K562 (cell line): ENCODE measurements at regions not wholly inside any gene's neighbourhood (a gene's known extent, or its start where the extent isn't known, plus 50 kb on each side); places are given as distances from the start of the nearest gene placed in this dataset.
A peak's percentile ranks its signal among the peaks of the same experiment; 100 is the strongest.

Source experiments
- GTF2A2 ChIP-seq: IDR thresholded peaks from 2 replicates; pipeline ENCODE4 v1.6.1; 2016; ENCODE audit warnings: mild to moderate bottlenecking, missing genetic modification characterization, missing compliant biosample characterization
- HNRNPLL ChIP-seq: fragments of 200-400 bp; formaldehyde crosslinking; IDR thresholded peaks from 2 replicates; pipeline ENCODE4 v1.6.1; 2017; ENCODE audit warnings: low read length, low read depth, mild to moderate bottlenecking; ENCODE audit not compliant: poor library complexity, severe bottlenecking
- KLF6 ChIP-seq: fragments of 250-450 bp; sonication (Bioruptor Pico); IDR thresholded peaks from 2 replicates; pipeline ENCODE4 v1.4.0; 2020; ENCODE audit warnings: mild to moderate bottlenecking, moderate library complexity, borderline replicate concordance
- MYBL2 ChIP-seq, 2 experiments: fragments of 450-650 bp in 1 of 2; sonication (generic) in 1 of 2; formaldehyde crosslinking in 1 of 2; IDR thresholded peaks; 2 replicates each; pipeline versions ENCODE4 v1.6.1 to v1.8.1; 2017 to 2022; ENCODE audit warnings: borderline replicate concordance in 1 of 2, inconsistent platforms in 1 of 2, low read depth in 1 of 2, mild to moderate bottlenecking in 1 of 2, missing genetic modification reagents in 1 of 2, moderate library complexity in 1 of 2
- NR2F6 ChIP-seq: fragments of 450-650 bp; formaldehyde crosslinking; IDR thresholded peaks from 2 replicates; pipeline ENCODE4 v1.4.0; 2020; ENCODE audit warnings: mild to moderate bottlenecking
- PHF20 ChIP-seq: fragments of 450-650 bp; IDR thresholded peaks from 2 replicates; pipeline ENCODE4 v1.6.1; 2018; ENCODE audit not compliant: partially characterized antibody
- PHF8 ChIP-seq: fragments of 200-600 bp; sonication (generic); IDR thresholded peaks from 2 replicates; pipeline ENCODE4 v1.6.1; 2012; ENCODE audit warnings: mixed run types, mild to moderate bottlenecking, inconsistent platforms, low read length, moderate library complexity, borderline replicate concordance
- PHTF2 ChIP-seq: fragments of 250-450 bp; sonication (Bioruptor Pico); IDR thresholded peaks from 2 replicates; pipeline ENCODE4 v1.5.0; 2021; ENCODE audit warnings: mild to moderate bottlenecking
- SMAD3 ChIP-seq: fragments of 450-650 bp; formaldehyde crosslinking; conservative IDR thresholded peaks from 2 replicates; pipeline ENCODE4 v1.4.0; 2020; ENCODE audit warnings: mild to moderate bottlenecking
- SRSF9 ChIP-seq: fragments of 200-400 bp; formaldehyde crosslinking; IDR thresholded peaks from 2 replicates; pipeline ENCODE4 v1.6.1; 2017; ENCODE audit warnings: low read depth, low read length, borderline replicate concordance
- TEAD2 ChIP-seq: fragments of 450-650 bp; IDR thresholded peaks from 2 replicates; pipeline ENCODE4 v1.6.1; 2016; ENCODE audit warnings: missing genetic modification characterization, control low read depth, missing compliant biosample characterization
- ZC3H4 ChIP-seq: sonication (generic); formaldehyde crosslinking; IDR thresholded peaks from 2 replicates; pipeline ENCODE4 v1.9.0; 2021; ENCODE audit warnings: missing genetic modification reagents, borderline replicate concordance
- ZNF263 ChIP-seq: sonication (generic); formaldehyde crosslinking; IDR thresholded peaks from 2 replicates; pipeline ENCODE4 v1.8.0; 2022; ENCODE audit warnings: mild to moderate bottlenecking, missing genetic modification reagents, borderline replicate concordance
- ZNF282 ChIP-seq: sonication (generic); formaldehyde crosslinking; IDR thresholded peaks from 2 replicates; pipeline ENCODE4 v1.8.1; 2023; ENCODE audit warnings: missing genetic modification reagents
- ZNF696 ChIP-seq: fragments of 250-450 bp; sonication (Bioruptor Pico); conservative IDR thresholded peaks from 2 replicates; pipeline ENCODE4 v1.4.0; 2020; ENCODE audit warnings: mild to moderate bottlenecking, moderate library complexity
- TF ChIP-seq, protein P1 (sequence below), 2 experiments: fragments of 200-800 bp in 1 of 2; sonication (Bioruptor generic) in 1 of 2; sonication (generic) in 1 of 2; formaldehyde crosslinking in 1 of 2; IDR thresholded peaks in 1 of 2; conservative IDR thresholded peaks in 1 of 2; 2 replicates each; pipeline versions ENCODE4 v1.5.0 to v1.6.1; 2016 to 2020; ENCODE audit warnings: missing compliant biosample characterization in 1 of 2, missing genetic modification characterization in 1 of 2, missing genetic modification reagents in 1 of 2
- TF ChIP-seq, protein P2 (sequence below): fragments of 250-450 bp; sonication (Bioruptor Pico); IDR thresholded peaks from 2 replicates; pipeline ENCODE4 v1.6.1; 2021; ENCODE audit warnings: mild to moderate bottlenecking
- TF ChIP-seq, protein P3 (sequence below): fragments of 450-650 bp; formaldehyde crosslinking; IDR thresholded peaks from 2 replicates; pipeline ENCODE4 v1.4.0; 2020; ENCODE audit warnings: mild to moderate bottlenecking, moderate library complexity
- TF ChIP-seq, protein P4 (sequence below): fragments of 450-650 bp; IDR thresholded peaks from 2 replicates; pipeline ENCODE4 v1.6.1; 2017; ENCODE audit warnings: antibody characterized with exemption
- TF ChIP-seq, protein P5 (sequence below): fragments of 450-650 bp; conservative IDR thresholded peaks from 2 replicates; pipeline ENCODE4 v1.6.1; 2016; ENCODE audit warnings: missing genetic modification characterization, low read depth, mild to moderate bottlenecking, control low read depth, missing compliant biosample characterization

DNA sequence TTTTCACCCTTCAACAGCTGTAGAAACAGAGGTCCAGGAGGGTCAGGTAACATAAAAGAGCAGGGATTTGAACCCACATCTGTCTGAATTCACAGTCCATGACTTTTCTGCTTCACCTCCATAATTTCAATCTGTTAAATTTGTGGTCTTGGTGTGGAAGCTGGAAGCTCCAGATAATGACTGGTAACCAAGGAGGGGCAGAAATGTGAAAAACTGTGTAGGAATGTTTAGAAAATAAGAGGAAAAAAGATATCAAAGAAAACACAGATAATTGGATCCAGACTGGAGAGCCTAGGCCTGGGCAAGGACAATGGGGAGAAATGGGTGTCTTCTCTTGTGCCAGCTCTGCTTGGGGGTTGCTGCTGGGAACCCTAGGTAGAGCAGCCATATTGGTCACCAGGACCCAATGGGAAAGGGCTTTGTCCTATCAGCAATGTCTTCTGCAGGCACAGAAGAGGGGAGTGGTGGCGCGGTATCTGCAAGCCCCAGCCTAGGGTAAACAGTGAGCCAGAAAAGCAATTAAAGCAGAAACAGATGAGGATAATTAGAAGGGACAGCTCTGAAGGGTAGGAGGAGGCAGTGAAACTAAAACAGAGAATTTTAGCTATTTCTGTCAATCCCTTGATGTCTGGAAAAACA, 54.3 kb upstream of the CCDC91 start (continued):
- TF ChIP-seq, protein P1, sequence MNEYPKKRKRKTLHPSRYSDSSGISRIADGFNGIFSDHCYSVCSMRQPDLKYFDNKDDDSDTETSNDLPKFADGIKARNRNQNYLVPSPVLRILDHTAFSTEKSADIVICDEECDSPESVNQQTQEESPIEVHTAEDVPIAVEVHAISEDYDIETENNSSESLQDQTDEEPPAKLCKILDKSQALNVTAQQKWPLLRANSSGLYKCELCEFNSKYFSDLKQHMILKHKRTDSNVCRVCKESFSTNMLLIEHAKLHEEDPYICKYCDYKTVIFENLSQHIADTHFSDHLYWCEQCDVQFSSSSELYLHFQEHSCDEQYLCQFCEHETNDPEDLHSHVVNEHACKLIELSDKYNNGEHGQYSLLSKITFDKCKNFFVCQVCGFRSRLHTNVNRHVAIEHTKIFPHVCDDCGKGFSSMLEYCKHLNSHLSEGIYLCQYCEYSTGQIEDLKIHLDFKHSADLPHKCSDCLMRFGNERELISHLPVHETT (CRISPR knock-in tag; conservative IDR thresholded peaks at IDR 0.05 in 1 of 2, IDR thresholded peaks at IDR 0.05 in 1 of 2) = no peak
- TF ChIP-seq SMAD3 (CRISPR knock-in tag) (no peak), ZNF282 (no peak), PHF20 (no peak), PHTF2 (no peak), GTF2A2 (tag) (no peak), MYBL2 (IDR thresholded peaks at IDR 0.05; ENCODE audit: low read depth) (0 out of 2 replicates have a peak, but pooled peaks have one; percentile 1), MYBL2 (CRISPR knock-in tag; IDR thresholded peaks at IDR 0.05; ENCODE audit: borderline replicate concordance) (no peak), PHF8 (no peak), ZNF696 (CRISPR knock-in tag) (no peak), ZC3H4 (CRISPR knock-in tag) (no peak), NR2F6 (CRISPR knock-in tag) (no peak), HNRNPLL (no peak), SRSF9 (no peak), TEAD2 (tag) (no peak), KLF6 (no peak), ZNF263 (no peak)
- TF ChIP-seq, protein P2, sequence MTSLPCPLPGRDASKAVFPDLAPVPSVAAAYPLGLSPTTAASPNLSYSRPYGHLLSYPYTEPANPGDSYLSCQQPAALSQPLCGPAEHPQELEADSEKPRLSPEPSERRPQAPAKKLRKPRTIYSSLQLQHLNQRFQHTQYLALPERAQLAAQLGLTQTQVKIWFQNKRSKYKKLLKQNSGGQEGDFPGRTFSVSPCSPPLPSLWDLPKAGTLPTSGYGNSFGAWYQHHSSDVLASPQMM = no peak
- TF ChIP-seq, protein P3, sequence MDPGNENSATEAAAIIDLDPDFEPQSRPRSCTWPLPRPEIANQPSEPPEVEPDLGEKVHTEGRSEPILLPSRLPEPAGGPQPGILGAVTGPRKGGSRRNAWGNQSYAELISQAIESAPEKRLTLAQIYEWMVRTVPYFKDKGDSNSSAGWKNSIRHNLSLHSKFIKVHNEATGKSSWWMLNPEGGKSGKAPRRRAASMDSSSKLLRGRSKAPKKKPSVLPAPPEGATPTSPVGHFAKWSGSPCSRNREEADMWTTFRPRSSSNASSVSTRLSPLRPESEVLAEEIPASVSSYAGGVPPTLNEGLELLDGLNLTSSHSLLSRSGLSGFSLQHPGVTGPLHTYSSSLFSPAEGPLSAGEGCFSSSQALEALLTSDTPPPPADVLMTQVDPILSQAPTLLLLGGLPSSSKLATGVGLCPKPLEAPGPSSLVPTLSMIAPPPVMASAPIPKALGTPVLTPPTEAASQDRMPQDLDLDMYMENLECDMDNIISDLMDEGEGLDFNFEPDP (CRISPR knock-in tag) = no peak
- TF ChIP-seq, protein P4, sequence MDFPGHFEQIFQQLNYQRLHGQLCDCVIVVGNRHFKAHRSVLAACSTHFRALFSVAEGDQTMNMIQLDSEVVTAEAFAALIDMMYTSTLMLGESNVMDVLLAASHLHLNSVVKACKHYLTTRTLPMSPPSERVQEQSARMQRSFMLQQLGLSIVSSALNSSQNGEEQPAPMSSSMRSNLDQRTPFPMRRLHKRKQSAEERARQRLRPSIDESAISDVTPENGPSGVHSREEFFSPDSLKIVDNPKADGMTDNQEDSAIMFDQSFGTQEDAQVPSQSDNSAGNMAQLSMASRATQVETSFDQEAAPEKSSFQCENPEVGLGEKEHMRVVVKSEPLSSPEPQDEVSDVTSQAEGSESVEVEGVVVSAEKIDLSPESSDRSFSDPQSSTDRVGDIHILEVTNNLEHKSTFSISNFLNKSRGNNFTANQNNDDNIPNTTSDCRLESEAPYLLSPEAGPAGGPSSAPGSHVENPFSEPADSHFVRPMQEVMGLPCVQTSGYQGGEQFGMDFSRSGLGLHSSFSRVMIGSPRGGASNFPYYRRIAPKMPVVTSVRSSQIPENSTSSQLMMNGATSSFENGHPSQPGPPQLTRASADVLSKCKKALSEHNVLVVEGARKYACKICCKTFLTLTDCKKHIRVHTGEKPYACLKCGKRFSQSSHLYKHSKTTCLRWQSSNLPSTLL = no peak; the same call in 1 of the 2 replicates
- TF ChIP-seq, protein P5, sequence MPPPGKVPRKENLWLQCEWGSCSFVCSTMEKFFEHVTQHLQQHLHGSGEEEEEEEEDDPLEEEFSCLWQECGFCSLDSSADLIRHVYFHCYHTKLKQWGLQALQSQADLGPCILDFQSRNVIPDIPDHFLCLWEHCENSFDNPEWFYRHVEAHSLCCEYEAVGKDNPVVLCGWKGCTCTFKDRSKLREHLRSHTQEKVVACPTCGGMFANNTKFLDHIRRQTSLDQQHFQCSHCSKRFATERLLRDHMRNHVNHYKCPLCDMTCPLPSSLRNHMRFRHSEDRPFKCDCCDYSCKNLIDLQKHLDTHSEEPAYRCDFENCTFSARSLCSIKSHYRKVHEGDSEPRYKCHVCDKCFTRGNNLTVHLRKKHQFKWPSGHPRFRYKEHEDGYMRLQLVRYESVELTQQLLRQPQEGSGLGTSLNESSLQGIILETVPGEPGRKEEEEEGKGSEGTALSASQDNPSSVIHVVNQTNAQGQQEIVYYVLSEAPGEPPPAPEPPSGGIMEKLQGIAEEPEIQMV = no peak
